Caco-2 (cell line): ENCODE measurements at regions not wholly inside any gene's neighbourhood (a gene's known extent, or its start where the extent isn't known, plus 50 kb on each side); places are given as distances from the start of the nearest gene placed in this dataset.

Source experiments
- BruUV-seq: library from RNA; stranded (reverse); fragments of 400-500 nt; replicated peaks from 2 replicates; lab custom pipeline; 2021; lab: Mats Ljungman, UMichigan
- CTCF ChIA-PET: fragments of 300-600 bp; sonication (Branson Sonifier 250); formaldehyde crosslinking; loops from one replicate; lab custom pipeline; 2022; ENCODE audit warnings: antibody characterized with exemption; lab: Charles Lee
- POLR2A ChIA-PET: fragments of 300-600 bp; sonication (Branson Sonifier 250); formaldehyde crosslinking; loops from one replicate; lab custom pipeline; 2022; ENCODE audit warnings: antibody characterized with exemption; lab: Charles Lee
- DNase-seq, 2 experiments: peaks; one replicate each; pipeline versions ENCODE4 v3.0.0 to v3.0.0-alpha.2; 2020 to 2022
- H3K27me3 ChIP-seq: replicated peaks from 2 replicates; pipeline ENCODE4 v1.6.0; 2011; ENCODE audit warnings: low read length; ENCODE audit not compliant: control insufficient read depth, insufficient read depth
- H3K36me3 ChIP-seq: 2 replicates; pipeline ENCODE4 v1.5.1; 2011; ENCODE audit warnings: low read length; ENCODE audit not compliant: control insufficient read depth, insufficient read depth
- H3K4me1 ChIP-seq: fragments of 250-450 bp; sonication (Bioruptor Pico); 2 replicates; pipeline ENCODE4 v1.5.1; 2020; ENCODE audit warnings: mild to moderate bottlenecking
- H3K4me3 ChIP-seq: 2 replicates; pipeline ENCODE4 v1.5.1; 2011; ENCODE audit warnings: low read depth, mild to moderate bottlenecking, control low read depth, low read length
- H3K9me3 ChIP-seq: fragments of 250-450 bp; sonication (Bioruptor Pico); 2 replicates; pipeline ENCODE4 v1.5.1; 2020; ENCODE audit warnings: mild to moderate bottlenecking, moderate library complexity
- H3K27ac Mint-ChIP-seq: one replicate; pipeline ENCODE4 v1.8.0; 2022; ENCODE audit warnings: mixed read lengths; ENCODE audit not compliant: unreplicated experiment
- H3K27me3 Mint-ChIP-seq: one replicate; pipeline ENCODE4 v1.8.0; 2022; ENCODE audit warnings: mixed read lengths; ENCODE audit not compliant: insufficient read depth, unreplicated experiment
- H3K36me3 Mint-ChIP-seq: one replicate; pipeline ENCODE4 v1.8.0; 2022; ENCODE audit warnings: mild to moderate bottlenecking, mixed read lengths; ENCODE audit not compliant: insufficient read depth, unreplicated experiment
- H3K4me1 Mint-ChIP-seq: one replicate; pipeline ENCODE4 v1.8.0; 2022; ENCODE audit warnings: low read depth, mixed read lengths; ENCODE audit not compliant: unreplicated experiment
- H3K4me3 Mint-ChIP-seq: one replicate; pipeline ENCODE4 v1.8.0; 2022; ENCODE audit warnings: mild to moderate bottlenecking, moderate library complexity, mixed read lengths; ENCODE audit not compliant: unreplicated experiment
- H3K9me3 Mint-ChIP-seq: one replicate; pipeline ENCODE4 v1.8.0; 2022; ENCODE audit warnings: mixed read lengths; ENCODE audit not compliant: unreplicated experiment
- CTCF ChIP-seq, 2 experiments: fragments of 200-600 bp in 1 of 2; IDR thresholded peaks; 1 replicate in 1 of 2; 2 replicates in 1 of 2; pipeline versions ENCODE4 v1.5.1 to v1.8.0; 2011 to 2022; ENCODE audit warnings: antibody characterized with exemption in 1 of 2, control low read depth in 1 of 2, inconsistent platforms in 1 of 2, low read depth in 1 of 2, low read length in 1 of 2, mild to moderate bottlenecking in 1 of 2, moderate library complexity in 1 of 2; ENCODE audit not compliant: insufficient read depth in 1 of 2, severe bottlenecking in 1 of 2, unreplicated experiment in 1 of 2
- intact Hi-C: fragments of 100-400 bp; cut with micrococcal nuclease; formaldehyde crosslinking; loops from one replicate; pipeline ENCODE4 v1.10.0; 2022; ENCODE audit not compliant: unreplicated experiment

GRCh38 chr18:35861367-35862118 is 110.9 kb upstream of the RMP24 start:
- peaks cover under 1% of the 10 kb centered on the region for H3K27me3 Mint-ChIP-seq
- DNase-seq, result no peak
- no TSS peak for BruUV-seq
- ChIA-PET POLR2A (no interaction called here), CTCF (no interaction called here)
- no peaks in the 10 kb centered on the region for H3K36me3 ChIP-seq
- no peaks in the 10 kb centered on the region for H3K9me3 ChIP-seq
- no peaks in the 10 kb centered on the region for H3K4me1 ChIP-seq
- no peaks in the 10 kb centered on the region for H3K36me3 Mint-ChIP-seq
- H3K27me3 ChIP-seq, result no peaks in the 10 kb centered on the region
- intact Hi-C loops, result no loop called here
- H3K4me3 Mint-ChIP-seq, result no peak overlapping the region
- no peak for TF ChIP-seq CTCF (IDR thresholded peaks at IDR 0.05; ENCODE audit: insufficient read depth in 1 of 2, low read depth in 1 of 2, low read length in 1 of 2, severe bottlenecking in 1 of 2, unreplicated experiment in 1 of 2)
- no peak overlapping the region for H3K27ac Mint-ChIP-seq
- no peaks in the 10 kb centered on the region for H3K4me1 Mint-ChIP-seq
- no peaks in the 10 kb centered on the region for H3K9me3 Mint-ChIP-seq
- H3K4me3 ChIP-seq, result no peak overlapping the region

GRCh38 chr18:35862119-35862640 is 110.3 kb upstream of the RMP24 start:
- Mint-ChIP-seq H3K27me3 (no peaks in the 10 kb centered on the region), H3K4me3 (no peak overlapping the region), H3K27ac (no peak overlapping the region), H3K36me3 (no peaks in the 10 kb centered on the region), H3K4me1 (no peaks in the 10 kb centered on the region), H3K9me3 (no peaks in the 10 kb centered on the region)
- no peak overlapping the region for H3K4me3 ChIP-seq
- DNase-seq, result no peak
- H3K36me3 ChIP-seq, result no peaks in the 10 kb centered on the region
- no peaks in the 10 kb centered on the region for H3K9me3 ChIP-seq
- H3K27me3 ChIP-seq, result no peaks in the 10 kb centered on the region
- TF ChIP-seq CTCF (IDR thresholded peaks at IDR 0.05; ENCODE audit: insufficient read depth in 1 of 2, low read depth in 1 of 2, low read length in 1 of 2, severe bottlenecking in 1 of 2, unreplicated experiment in 1 of 2), result no peak
- H3K4me1 ChIP-seq, result no peaks in the 10 kb centered on the region
- no TSS peak for BruUV-seq
- ChIA-PET CTCF (no interaction called here), POLR2A (no interaction called here)
- intact Hi-C loops, result no loop called here

GRCh38 chr18:35864916-35865315 is 107.6 kb upstream of the RMP24 start:
- DNase-seq, result no peak
- Histone ChIP-seq H3K27me3 (no peaks in the 10 kb centered on the region), H3K9me3 (no peaks in the 10 kb centered on the region), H3K36me3 (no peaks in the 10 kb centered on the region), H3K4me1 (no peaks in the 10 kb centered on the region), H3K4me3 (no peak overlapping the region)
- Mint-ChIP-seq H3K4me3 (no peak overlapping the region), H3K9me3 (no peaks in the 10 kb centered on the region), H3K27ac (no peak overlapping the region), H3K4me1 (no peaks in the 10 kb centered on the region), H3K27me3 (no peaks in the 10 kb centered on the region), H3K36me3 (no peaks in the 10 kb centered on the region)
- TF ChIP-seq CTCF (IDR thresholded peaks at IDR 0.05; ENCODE audit: insufficient read depth in 1 of 2, low read depth in 1 of 2, low read length in 1 of 2, severe bottlenecking in 1 of 2, unreplicated experiment in 1 of 2), result no peak
- intact Hi-C loops, result no loop called here
- ChIA-PET POLR2A (no interaction called here), CTCF (no interaction called here)
- no TSS peak for BruUV-seq
